ENCODE measurements at regions not wholly inside any gene's neighbourhood (a gene's known extent, or its start where the extent isn't known, plus 50 kb on each side); places are given as distances from the start of the nearest gene placed in this dataset.
A peak's percentile ranks its signal among the peaks of the same experiment; 100 is the strongest.

DNA sequence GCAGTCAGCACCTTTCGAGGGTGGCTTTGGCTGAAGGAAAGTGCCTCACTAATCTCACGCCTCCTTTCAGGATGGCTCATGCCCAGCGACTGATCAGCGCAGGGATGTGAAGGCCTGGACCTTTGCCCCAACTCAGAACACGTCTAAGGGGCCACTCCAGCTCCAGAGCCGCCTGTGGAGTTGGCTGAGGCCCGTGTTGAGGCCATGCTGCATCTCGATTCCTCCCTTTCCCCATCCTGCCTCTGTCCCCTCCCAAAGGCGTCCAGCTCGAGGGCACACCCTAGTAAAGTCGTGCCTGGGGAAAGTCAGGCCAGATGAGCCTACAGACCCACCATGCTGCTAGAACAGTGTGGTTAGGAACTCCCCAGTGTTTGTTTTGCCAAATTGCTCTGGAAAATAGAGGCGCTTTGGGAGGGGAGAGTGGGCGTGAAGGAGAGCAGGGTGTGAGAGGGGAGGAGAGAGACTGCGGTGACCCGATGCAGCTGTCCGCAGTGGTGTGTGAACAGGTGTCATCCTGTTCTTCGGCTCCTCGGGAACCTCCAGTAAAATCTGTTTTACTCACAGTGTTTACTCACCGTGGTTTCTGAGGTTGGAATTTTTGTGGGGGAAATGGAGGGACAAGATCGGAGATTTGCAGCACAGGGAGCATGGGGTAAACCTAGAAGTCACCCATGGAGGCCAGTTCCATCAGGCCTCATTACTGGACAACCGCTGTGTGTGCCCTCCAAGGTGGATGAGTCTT is 85.0 kb upstream of the PMEPA1 start:
- Histone ChIP-seq H3K4me3 (ENCODE audit: severe bottlenecking) (no peak overlapping the region), H3K4me1 (ENCODE audit: insufficient read depth, poor library complexity, severe bottlenecking) (no peaks in the 10 kb centered on the region), H3K27me3 (ENCODE audit: insufficient read depth, poor library complexity, severe bottlenecking) (no peaks in the 10 kb centered on the region), H3K9me3 (ENCODE audit: severe bottlenecking) (no peaks in the 10 kb centered on the region), H3K27ac (ENCODE audit: poor library complexity, severe bottlenecking) (no peak overlapping the region), H3K36me3 (ENCODE audit: low read depth) (no peaks in the 10 kb centered on the region)
- peak; percentile 65 for DNase-seq (ENCODE audit: low spot score)
- TF ChIP-seq, protein P1, sequence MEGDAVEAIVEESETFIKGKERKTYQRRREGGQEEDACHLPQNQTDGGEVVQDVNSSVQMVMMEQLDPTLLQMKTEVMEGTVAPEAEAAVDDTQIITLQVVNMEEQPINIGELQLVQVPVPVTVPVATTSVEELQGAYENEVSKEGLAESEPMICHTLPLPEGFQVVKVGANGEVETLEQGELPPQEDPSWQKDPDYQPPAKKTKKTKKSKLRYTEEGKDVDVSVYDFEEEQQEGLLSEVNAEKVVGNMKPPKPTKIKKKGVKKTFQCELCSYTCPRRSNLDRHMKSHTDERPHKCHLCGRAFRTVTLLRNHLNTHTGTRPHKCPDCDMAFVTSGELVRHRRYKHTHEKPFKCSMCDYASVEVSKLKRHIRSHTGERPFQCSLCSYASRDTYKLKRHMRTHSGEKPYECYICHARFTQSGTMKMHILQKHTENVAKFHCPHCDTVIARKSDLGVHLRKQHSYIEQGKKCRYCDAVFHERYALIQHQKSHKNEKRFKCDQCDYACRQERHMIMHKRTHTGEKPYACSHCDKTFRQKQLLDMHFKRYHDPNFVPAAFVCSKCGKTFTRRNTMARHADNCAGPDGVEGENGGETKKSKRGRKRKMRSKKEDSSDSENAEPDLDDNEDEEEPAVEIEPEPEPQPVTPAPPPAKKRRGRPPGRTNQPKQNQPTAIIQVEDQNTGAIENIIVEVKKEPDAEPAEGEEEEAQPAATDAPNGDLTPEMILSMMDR (IDR thresholded peaks at IDR 0.05; ENCODE audit: poor library complexity, severe bottlenecking) = no peak
- ATAC-seq (ENCODE audit: low read depth) = peak; percentile 24

DNA sequence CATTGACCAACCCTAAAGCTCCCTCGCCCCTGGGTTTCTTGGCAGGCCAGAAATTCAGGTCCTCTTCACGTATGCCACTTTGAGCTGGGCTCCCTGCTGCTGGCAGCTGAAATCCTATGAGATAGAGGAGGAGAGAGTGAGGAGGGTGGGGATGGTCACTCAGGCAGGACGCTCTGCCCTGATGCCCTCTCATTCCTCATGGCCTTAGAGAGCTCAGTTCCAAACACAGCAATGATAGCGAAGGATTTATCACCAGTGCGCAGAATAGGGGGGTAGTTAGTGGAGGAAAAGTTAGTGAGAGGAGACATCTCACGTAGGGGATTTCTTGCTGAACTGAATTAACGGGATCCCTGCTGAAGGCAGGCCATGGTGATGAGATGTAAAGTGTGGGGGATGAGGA is 84.2 kb upstream of the PMEPA1 start:
- ATAC-seq (ENCODE audit: low read depth) (no peak), DNase-seq (ENCODE audit: low spot score) (no peak)
- no peaks in the 10 kb centered on the region for H3K36me3 ChIP-seq (ENCODE audit: low read depth)
- no peaks in the 10 kb centered on the region for H3K27me3 ChIP-seq (ENCODE audit: insufficient read depth, poor library complexity, severe bottlenecking)
- TF ChIP-seq, protein P1 (IDR thresholded peaks at IDR 0.05; ENCODE audit: poor library complexity, severe bottlenecking) = no peak
- H3K4me3 ChIP-seq (ENCODE audit: severe bottlenecking) = no peak overlapping the region
- no peaks in the 10 kb centered on the region for H3K9me3 ChIP-seq (ENCODE audit: severe bottlenecking)
- no peak overlapping the region for H3K27ac ChIP-seq (ENCODE audit: poor library complexity, severe bottlenecking)
- no peaks in the 10 kb centered on the region for H3K4me1 ChIP-seq (ENCODE audit: insufficient read depth, poor library complexity, severe bottlenecking)

DNA sequence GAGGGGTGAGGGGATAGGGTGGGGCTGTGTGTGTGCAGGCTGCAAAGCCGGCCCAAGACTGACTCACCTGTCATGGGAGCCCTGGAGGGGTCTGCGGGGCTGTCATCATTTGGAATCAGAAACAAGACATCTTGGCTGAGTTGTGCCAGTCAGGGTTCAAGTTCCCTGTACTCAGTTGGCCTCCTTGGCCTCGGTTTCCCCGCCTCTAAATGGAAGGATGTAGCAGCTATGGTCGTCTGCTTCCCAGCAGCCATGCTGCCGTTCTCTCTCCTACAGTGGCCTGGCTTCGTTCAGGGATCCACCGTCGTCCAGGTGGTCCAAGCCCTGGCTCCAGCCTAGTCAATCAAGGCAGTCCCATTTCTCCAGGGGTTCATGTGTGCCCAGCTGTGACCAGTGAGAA is 83.6 kb upstream of the PMEPA1 start:
- Histone ChIP-seq H3K36me3 (ENCODE audit: low read depth) (no peaks in the 10 kb centered on the region), H3K27me3 (ENCODE audit: insufficient read depth, poor library complexity, severe bottlenecking) (no peaks in the 10 kb centered on the region), H3K4me3 (ENCODE audit: severe bottlenecking) (no peak overlapping the region), H3K9me3 (ENCODE audit: severe bottlenecking) (no peaks in the 10 kb centered on the region), H3K4me1 (ENCODE audit: insufficient read depth, poor library complexity, severe bottlenecking) (no peaks in the 10 kb centered on the region), H3K27ac (ENCODE audit: poor library complexity, severe bottlenecking) (no peak overlapping the region)
- DNase-seq (ENCODE audit: low spot score) (peak; percentile 72), ATAC-seq (ENCODE audit: low read depth) (no peak)
- TF ChIP-seq, protein P1 (IDR thresholded peaks at IDR 0.05; ENCODE audit: poor library complexity, severe bottlenecking) = no peak

DNA sequence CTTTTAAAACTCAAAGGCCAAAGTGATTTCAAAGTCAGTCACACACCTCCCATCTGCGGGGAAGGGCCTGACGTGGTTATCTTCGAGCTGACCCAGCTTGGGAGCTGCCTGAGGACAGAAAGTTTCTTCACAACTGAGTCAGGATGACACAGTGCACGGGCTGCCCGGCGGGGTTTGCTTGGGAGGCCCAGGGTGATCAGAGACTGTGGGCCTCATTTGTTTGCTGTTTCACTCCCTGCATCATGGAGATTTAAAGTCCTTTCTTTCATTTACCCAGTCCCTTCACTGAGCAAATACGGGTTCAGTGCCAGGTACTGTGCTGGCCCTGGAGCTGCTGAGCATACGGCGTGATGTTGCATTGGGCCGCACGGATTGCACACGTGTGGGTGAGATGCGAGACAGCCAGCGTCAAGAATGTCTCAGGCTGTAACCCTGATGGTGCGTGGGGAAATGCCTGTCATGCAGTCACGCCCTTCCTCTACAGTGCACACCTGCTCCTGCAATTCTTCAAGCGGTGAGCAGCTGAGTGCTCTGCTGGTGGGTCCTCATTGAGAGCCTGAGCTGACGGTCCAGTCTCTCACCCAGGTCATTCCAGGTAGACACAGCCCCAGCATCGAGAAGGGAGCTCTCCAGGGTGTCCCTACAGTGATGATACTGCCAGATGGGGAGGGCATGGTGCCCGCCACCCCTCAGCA is 82.7 kb upstream of the PMEPA1 start:
- no peak overlapping the region for H3K4me3 ChIP-seq (ENCODE audit: severe bottlenecking)
- ATAC-seq (ENCODE audit: low read depth) (peak; percentile 53), DNase-seq (ENCODE audit: low spot score) (peak; percentile 77)
- no peaks in the 10 kb centered on the region for H3K36me3 ChIP-seq (ENCODE audit: low read depth)
- TF ChIP-seq, protein P1 (IDR thresholded peaks at IDR 0.05; ENCODE audit: poor library complexity, severe bottlenecking) = no peak
- H3K27ac ChIP-seq (ENCODE audit: poor library complexity, severe bottlenecking) = no peak overlapping the region
- H3K4me1 ChIP-seq (ENCODE audit: insufficient read depth, poor library complexity, severe bottlenecking) = no peaks in the 10 kb centered on the region
- H3K9me3 ChIP-seq (ENCODE audit: severe bottlenecking) = no peaks in the 10 kb centered on the region
- H3K27me3 ChIP-seq (ENCODE audit: insufficient read depth, poor library complexity, severe bottlenecking) = no peaks in the 10 kb centered on the region

DNA sequence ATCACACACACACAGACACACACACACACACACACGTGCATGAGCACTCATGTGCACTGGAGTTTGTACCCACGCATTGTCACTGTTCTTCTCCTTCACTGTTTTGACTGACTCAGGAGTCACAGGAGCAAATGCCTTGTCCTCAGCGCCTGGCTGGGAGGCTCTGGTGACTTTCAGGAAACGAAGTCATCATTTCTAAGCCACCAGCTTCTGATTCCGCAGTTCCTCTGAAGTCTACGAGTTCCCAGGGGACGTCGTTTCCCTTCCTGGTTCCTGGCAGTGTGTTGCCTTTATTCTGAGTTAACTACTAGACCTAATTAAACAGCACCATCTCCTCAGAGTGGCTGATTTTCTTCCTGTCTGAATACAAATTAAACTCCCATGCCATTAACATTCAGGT is 82.2 kb upstream of the PMEPA1 start:
- no peaks in the 10 kb centered on the region for H3K36me3 ChIP-seq (ENCODE audit: low read depth)
- H3K4me3 ChIP-seq (ENCODE audit: severe bottlenecking) = no peak overlapping the region
- no peak for ATAC-seq (ENCODE audit: low read depth)
- peak; percentile 55 for DNase-seq (ENCODE audit: low spot score)
- no peaks in the 10 kb centered on the region for H3K27me3 ChIP-seq (ENCODE audit: insufficient read depth, poor library complexity, severe bottlenecking)
- no peaks in the 10 kb centered on the region for H3K4me1 ChIP-seq (ENCODE audit: insufficient read depth, poor library complexity, severe bottlenecking)
- TF ChIP-seq, protein P1 (IDR thresholded peaks at IDR 0.05; ENCODE audit: poor library complexity, severe bottlenecking) = no peak
- H3K27ac ChIP-seq (ENCODE audit: poor library complexity, severe bottlenecking) = no peak overlapping the region
- no peaks in the 10 kb centered on the region for H3K9me3 ChIP-seq (ENCODE audit: severe bottlenecking)

Data from RWPE2 (cell line).